Kidney glomerular epithelial cell (primary cell): ENCODE measurements at regions not wholly inside any gene's neighbourhood (a gene's known extent, or its start where the extent isn't known, plus 50 kb on each side); places are given as distances from the start of the nearest gene placed in this dataset.

Experiments used
- DNase-seq: peaks from one replicate; lab custom pipeline; 2025; lab: John Stamatoyannopoulos, UW

- DNase-seq: no peak
Measured at GRCh38 chr1:234536741-234537140, 57.8 kb upstream of the TARBP1 start.

DNA sequence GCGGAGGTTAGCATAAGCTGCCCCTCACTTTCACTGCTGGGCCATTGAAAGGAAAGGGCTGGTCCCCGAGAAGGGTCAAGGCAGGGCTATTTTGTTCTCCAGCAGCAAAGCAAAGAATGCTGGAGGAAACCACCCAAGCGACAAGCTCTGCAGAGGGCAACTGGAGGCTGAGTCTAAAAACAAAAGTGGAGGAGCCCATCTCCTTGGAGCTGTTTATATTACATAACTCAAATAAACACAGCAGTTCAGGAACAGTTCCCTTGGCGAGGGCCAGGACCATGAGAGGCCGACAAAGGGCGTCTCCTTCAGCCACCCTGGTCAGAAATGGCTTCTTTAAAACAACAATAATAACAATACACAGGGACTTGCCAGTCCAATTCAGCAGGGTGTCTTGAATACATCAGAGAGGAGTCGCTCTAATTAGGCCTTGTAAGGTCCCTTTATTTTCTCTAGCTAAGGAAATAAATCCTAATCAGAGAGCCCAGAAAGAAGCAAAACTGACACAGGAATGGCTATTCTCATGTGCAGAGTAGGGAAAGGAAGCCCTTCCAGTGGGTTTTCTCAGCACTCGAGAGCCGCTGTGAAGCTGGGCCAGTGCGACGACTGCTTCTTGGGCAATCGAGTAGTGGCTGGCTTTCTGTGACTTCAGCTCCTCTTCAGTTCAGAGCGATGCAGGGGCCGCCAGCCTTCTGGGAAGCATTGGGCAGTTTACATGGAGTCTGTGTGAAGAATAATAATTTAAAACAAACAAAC lies 57.0 kb upstream of the TARBP1 start:
- DNase-seq: peak; percentile 70

- DNase-seq: no peak
Measured at GRCh38 chr1:234535218-234535617, 56.2 kb upstream of the TARBP1 start.

GRCh38 chr1:234533975-234534876 lies 55.2 kb upstream of the TARBP1 start:
- DNase-seq: no peak

GRCh38 chr1:234533034-234533891 lies 54.3 kb upstream of the TARBP1 start:
- DNase-seq: peak; percentile 88

- DNase-seq: no peak
Measured at GRCh38 chr1:234532503-234532922, 53.5 kb upstream of the TARBP1 start.

GRCh38 chr1:234531151-234531635 lies 52.2 kb upstream of the TARBP1 start:
- DNase-seq: no peak

DNA sequence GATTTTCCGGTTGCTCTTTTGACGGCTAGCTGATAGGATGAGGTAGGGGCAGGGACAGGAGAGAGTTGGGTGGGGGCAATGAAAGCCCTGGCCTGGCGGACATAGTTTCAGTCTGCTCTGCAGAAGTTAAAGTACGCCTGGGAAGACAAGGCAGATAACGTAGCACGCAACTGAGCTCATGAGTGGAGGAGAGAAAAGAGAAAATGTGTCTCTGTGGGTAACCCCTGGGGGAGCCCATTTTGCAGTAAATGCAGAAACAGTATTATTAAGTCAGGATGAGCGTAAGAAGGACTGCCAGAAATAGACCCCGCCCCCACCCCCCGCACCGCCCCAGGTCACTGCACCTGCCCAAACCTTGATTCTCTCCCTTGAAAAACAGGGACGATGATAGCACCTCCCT lies 51.7 kb upstream of the TARBP1 start:
- DNase-seq: no peak

- DNase-seq: no peak
Measured at GRCh38 chr1:234529950-234530237, 50.9 kb upstream of the TARBP1 start.

DNA sequence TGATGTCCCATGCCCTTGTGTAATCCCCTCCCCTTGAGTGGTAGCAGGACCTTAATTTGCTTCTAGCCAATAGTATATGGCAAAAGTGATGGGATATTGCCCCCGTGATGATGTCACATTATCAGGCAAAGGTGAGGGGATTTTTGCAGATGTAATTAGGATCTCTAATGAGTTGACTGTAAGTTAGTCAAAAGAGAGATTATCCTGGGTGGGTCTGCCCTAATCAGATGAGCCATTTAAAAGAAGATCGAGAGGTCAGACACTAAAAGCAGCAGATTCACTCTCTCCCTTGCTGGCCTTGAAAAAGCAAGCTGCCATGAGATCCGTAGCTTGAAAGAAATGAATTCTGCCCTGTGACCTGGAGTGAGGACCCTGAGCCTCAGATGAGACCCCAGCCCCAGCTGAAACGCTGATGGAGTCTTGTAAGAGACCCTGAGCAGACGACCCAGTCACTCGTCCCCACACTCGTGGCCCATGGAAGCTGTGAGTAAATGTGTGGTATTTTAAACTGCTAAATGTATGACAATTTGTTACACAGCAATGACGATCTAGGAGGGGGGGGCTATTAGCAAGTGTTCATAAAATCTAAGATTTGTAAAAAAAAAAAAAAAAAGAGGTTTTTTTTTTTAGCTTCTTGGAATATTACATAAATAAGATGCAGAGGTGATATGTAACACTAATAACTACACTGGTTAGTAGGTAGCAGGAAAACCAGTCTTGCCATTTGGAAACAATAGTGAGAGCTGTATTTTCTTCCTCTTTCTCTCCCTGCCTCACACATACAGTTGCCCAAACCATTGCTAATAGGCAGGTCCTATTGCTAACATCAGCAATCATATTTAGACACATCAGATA lies 50.3 kb upstream of the TARBP1 start:
- DNase-seq: no peak
